ENCODE measurements at regions not wholly inside any gene's neighbourhood (a gene's known extent, or its start where the extent isn't known, plus 50 kb on each side); places are given as distances from the start of the nearest gene placed in this dataset.
A peak's percentile ranks its signal among the peaks of the same experiment; 100 is the strongest.
"Not testable (repeated sequence)": the region's sequence is repeated elsewhere in the genome, so short reads cannot be mapped to it uniquely, and the experiment has no call there.

DNA sequence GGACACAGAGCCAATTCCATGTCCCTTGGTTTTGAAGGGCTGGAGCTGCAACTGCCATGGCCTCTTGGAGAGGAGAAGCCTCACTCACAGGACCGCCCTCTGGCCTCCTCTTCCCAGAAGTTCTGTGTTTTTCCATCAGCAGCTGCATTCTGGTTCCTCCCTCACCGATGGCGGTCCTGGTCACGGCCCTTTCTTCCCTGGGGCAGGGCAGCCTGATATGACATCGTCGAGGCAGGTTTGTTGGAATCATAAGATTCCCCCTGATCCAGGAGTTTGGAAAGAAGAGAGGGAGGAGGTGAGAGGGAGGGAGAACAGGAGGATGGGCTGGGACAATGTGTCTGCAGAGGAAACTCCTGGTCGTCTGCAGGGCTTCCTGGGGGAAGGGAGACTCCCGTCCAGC, 82.7 kb upstream of the PDZD8 start:
- DNase-seq (ENCODE audit: low read depth) = no peak

DNA sequence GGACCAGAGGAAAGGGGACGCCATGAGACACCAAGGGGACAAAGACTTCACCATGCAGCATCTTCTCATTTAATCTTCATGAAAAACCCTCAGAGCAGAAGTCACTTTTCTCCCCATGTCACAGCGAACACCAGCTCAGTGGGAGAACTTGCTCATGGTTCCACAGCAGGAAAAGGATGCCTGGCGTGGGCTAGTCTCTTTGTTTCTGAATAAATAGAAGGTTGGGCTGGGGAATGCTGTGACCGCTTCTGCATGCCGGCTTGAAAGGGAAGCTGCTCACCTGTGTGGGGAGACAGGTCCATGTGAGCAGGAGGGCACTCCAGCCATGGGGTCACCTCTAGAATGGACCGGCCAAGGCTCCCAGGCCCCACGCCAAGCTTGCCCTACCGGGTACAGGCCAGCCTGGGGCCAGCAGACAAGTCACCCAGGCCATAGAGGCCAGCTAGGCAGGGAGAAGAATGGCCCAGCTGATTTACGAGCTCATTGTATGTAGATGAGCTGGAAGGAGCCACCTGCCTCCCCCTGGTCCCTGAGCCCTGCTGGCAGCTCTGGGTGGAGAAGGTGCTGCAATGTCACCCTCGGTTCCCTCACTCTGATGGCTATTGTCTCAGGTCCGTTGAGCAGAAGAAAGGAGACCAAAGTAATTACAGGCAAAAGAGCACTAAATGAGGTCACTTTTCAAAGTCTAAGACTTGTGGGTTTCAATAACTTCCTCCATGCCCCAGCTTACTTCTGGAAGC, 82.0 kb upstream of the PDZD8 start:
- DNase-seq (ENCODE audit: low read depth) = no peak

DNA sequence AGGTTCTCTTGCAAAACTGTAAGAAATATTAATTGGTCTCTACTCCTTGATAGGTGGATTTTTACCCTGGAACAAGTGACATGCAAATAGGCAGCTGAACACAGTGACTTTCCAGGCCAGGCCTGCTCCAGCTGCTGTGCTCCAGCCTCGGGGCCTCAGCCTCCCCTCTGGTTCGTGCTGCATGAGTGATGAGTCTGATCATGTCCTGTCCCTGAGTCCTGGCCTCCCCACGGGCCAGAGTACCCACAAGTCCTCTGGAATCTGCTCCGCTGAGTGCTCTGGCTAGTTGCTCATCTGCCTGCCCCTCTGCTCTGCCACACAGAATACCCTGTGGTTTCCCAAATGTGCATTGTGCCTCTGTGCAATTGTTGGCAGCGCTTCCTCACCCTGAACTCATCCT, 80.1 kb upstream of the PDZD8 start:
- DNase-seq (ENCODE audit: low read depth) = no peak

DNA sequence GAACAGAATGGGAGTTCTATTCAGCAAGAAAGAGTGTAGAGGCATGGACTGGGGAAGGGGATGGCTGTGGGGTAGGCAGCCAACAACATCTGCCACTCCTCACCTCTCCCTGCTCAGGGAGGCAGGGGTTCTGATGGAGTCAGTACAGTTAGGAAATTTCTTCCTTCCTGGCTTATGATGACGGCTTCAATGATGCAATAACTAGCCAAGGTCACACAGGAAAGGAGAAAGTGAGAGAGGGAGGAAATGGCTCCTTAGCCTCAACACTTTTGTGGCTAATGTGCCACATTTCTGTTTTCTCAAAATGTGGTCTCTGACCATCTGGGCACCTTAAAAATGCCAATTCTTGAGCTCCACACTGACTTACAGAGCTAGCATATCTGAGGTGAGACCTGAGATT, 79.3 kb upstream of the PDZD8 start:
- DNase-seq (ENCODE audit: low read depth) = no peak

DNA sequence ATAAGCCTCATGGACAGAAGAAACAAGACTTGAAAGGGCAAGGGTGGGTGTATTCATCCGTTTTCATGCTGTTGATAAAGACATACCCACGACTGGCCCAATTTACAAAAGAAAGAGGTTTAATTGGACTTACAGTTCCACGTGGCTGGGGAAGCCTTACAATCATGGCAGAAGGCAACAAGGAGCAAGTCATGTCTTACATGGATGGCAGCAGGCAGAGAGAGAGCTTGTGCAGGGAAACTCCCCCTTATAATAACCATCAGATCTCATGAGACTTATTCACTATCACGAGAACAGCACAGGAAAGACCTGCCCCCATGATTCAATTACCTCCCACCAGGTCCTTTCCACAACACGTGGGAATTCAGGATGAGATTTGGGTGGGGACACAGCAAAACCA, 78.2 kb upstream of the PDZD8 start:
- DNase-seq (ENCODE audit: low read depth) = not testable (repeated sequence)

DNA sequence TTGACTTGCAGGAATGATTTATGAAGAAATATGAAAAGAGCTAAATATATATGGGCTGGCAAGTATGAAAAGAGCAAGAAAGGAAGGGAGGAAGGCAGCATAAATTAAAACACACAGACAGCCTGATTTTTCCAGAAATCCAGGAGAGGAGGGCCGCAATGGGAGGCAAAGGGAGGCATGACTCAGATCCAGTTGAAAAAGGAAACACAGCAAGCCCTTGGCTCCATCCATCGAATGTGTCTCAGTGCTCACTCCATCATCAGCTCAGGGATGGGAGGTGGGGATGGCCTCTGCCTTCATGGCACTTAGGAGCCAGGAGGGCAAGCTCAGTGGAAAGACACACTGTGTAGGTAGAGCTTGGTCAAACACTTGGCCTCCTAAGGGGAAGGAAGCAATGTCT, 75.7 kb upstream of the PDZD8 start:
- no peak for DNase-seq (ENCODE audit: low read depth)

DNA sequence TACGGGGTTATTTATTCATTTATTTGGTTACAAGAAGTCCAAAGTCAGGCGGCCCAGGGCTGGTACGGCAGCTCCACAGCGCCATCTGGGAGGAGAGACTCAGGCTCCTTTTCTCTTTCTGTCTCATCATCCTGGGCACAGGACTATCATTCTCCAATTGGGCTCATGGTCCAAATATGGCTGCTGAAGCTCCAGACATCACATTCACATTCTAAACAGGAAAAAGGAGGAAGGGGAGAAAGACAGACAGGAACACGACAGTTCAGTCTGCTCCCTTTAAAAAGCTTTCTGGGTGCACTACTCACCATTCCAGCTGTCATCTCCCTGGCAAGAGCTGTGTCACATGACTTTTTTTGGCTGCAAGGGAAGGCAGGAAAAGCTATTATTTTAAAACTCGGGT, 74.4 kb upstream of the PDZD8 start:
- DNase-seq (ENCODE audit: low read depth) = no peak

DNA sequence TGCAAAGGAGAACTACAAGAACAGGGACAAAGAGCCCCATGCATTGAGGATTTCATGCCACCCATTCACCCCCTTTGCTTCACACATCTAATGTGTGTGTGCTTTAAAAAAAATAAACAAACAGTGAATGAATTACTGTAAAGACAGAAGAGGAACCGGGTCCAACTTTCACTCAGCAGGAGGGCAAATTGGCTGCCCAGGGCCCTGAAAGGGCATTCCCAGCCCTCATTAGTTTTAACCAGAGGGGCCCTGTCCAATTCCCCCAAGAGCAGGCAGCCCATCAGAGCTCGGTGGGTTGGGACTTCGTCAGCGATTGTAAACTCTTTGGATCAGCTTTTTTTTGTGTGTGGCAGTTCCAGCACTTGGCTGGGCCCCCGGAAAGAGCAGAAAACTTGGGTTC, 73.6 kb upstream of the PDZD8 start:
- DNase-seq (ENCODE audit: low read depth) = no peak

DNA sequence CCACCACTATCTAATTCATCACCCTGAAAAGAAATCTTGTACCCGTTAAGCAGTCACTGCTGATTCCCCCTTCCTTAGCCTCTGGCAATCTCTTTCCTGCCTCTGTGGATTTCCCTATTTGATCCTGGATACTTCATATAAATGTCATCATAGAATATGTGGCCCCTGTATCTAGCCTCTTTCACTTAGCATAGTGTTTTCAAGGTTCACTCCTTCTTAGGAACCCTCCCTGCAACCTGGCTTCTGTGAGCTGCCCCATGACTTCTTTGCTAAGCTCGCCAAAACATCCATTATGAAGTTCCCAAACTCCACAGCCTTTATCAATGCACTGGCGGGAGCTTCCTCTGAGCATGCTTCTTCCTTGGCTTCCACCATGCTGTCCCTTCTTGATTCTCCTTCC, 70.8 kb upstream of the PDZD8 start:
- no peak for DNase-seq (ENCODE audit: low read depth)

DNA sequence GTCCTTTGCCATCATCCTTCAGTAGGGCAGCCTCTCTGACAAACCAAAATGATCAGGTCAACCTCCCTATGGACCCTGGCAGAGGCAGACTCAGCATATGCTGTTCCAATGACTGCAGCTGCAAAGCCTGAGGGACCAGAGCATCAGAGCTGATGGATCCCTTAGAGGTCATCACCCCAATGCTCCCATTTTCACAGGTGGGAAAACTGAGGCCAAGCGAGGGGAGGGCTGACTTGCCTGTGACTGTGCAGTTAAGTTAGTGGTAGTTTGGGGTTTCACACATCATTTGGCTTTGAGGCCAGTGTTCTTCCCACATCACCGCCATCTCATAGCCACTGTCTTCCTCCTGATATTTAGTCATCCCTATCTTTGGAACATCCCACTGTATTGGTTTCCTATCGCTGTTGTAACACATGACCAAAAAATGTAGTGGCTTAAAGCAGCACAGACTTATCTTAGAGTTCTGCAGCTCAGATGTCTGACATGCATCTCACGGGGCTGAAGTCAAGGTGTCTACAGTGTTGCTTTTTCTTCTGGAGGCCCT, 69.3 kb upstream of the PDZD8 start:
- no peak for DNase-seq (ENCODE audit: low read depth)

DNA sequence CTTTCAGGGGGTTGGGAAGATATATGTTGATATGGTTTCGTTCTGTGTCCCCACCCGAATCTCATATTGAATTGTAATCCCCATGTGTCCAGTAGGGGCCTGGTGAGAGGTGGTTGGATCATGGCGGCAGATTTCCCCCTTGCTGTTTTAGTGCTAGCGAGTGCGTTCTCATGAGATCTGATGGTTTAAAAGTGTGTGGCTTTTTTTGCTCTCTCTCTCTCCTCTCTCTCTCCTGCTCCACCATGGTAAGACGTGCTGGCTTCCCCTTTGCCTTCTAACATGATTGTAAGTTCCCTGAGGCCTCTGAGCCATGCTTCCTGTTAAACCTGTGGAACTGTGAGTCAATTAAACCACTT, 68.4 kb upstream of the PDZD8 start:
- no peak for DNase-seq (ENCODE audit: low read depth)

DNA sequence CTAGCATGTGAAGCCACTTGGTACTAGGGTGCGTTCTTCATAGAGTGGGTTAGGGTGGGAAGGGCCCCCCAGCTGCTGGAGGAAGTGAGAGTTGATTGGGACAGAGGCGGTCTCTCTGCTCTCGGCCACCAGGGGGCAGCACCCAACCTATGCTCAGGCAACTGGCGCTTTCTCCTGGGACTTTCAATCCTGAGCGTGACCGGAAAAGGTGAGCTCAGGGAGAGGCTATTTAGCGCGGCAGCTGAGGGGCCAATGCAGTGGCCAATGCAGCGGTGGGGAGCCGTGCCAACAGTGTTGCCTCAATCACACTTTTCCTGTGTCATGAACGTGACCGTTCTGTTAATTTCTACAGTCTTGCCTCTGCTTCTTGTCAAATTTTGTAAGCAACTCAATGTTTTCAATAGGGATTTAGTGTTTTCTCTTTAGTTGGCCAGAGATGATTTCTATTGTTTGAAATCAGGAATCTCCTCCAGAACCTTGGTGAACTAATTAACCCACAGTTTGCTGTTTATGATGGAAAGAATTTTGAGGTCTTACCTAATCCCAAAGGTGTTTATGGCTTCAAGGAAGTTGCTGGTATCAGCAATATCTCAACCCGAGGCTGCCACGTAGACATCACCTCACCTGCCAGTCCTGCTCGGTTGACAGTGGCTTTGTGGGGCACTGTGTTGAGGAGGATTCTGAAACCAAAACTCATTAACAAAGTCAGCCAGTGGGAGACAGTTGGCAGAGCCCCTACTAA, 67.9 kb upstream of the PDZD8 start:
- peak; percentile 5 for DNase-seq (ENCODE audit: low read depth)

DNA sequence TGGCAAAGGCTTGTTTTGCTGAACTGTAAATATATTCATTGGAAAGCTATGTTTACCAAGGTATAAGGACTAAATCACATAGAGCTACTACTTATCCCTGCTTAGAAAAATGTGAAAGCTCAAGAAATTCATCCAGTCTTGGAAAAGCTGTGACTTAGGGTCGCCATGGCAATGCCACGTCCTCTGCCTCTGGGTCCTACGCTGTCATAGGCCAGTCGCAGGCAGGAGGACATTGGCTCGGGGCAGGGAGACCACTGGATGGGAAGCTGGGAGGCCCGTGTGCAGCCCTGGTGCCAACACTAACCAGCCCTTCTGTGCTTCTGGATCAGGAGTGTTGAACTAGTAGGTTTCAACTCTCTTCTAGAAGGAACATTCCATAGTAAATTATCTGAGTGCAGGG, 67.3 kb upstream of the PDZD8 start:
- no peak for DNase-seq (ENCODE audit: low read depth)

DNA sequence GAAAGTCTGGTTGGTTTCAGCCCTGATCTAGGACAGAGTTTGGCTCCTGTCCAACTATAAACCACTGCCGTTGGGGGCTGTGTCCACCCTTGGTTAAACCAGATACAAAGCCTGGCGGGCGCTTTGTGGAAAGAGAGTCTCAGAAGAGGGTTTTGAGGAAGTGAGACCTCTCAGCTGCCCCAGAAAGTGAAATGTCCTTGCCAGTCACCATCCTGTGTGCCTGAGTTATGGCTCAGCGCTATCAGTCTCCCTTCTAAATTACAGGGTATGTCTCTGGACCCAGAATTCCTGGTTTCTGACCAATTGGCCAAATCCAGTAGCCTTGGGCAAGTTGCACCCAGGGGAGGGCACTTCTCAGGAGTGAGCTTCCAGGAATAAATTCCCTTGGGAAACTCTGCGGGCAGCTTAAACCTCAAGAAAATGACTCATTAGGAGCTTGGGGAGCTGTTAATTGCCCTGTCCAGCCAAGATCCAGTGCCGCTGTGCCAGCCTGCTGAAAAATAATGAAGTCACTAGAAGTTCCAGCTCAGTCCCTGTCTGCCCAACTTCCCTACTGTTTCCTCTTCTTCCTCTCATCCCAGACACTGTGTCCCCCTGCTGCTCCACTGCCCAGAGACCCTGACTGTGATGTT, 66.7 kb upstream of the PDZD8 start:
- DNase-seq (ENCODE audit: low read depth) = no peak

DNA sequence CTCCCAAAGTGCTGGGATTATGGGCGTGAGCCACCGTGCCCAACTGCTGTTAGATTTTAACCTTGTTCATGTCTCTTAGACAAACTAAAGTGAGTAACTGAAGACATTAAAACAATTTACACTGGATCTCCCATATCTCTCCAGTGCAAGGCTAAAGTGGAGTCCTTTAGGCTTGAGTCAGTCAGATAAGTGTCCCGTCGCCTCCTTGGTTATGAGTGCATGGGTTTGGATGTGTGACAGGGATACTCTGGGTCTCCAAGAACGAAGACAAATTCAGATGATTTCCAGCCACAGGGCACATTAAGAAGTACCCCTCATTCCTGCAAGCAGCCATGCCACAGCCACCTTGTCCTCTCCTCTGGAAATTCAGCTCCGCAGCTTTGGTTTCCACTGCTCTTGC, 66.1 kb upstream of the PDZD8 start:
- DNase-seq (ENCODE audit: low read depth) = no peak

DNA sequence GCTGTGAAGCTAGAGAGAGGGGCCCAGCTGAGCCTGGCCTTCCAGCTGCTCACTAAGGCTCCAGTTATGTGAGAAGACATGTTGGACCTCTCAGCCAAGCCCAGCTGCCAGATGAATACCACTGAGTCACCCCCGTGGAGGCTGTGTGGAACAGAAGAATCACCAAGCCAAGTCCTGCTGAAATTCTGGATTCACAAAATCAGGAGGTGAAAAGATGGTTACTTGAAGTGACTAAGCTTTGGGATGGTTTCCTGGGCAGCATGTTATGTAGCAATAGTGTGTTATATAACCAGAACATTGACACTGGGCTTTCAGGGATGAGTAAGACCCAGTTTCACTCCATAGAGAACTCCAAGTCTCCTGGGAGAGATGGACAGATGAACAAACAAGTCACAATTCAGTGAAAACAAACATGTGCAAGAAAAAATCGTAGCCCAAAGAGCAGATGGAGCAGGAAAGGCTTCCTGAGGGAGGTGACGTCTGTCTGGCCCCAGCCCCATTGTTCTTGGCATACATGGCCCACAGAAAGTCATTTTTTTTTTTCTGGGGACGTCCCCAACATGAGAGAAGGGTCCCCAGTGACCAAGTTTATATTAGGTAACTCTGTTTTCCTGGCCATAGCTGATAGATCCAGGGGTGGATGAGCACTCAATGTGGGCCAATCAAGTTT, 64.1 kb upstream of the PDZD8 start:
- DNase-seq (ENCODE audit: low read depth) = no peak

DNA sequence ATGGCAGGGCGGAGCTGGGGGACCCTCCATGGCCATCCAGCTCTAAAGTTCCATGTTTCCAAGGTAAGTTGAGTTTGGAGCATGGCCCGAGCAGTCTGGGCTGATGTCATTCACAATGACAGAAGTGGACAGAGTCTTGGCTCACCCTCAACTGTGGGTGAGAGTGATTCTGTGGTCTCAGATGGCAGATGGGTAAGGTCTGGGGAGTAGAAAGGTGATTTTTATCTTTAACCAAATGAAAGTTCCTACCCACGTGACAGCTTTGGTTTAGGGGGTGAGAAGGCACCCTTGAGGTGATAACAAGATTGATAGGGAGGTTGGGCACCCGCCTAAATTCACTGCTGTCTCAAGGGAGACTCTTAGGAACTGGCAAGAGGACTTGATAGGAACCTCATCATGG, 57.6 kb upstream of the PDZD8 start:
- DNase-seq (ENCODE audit: low read depth) = no peak

DNA sequence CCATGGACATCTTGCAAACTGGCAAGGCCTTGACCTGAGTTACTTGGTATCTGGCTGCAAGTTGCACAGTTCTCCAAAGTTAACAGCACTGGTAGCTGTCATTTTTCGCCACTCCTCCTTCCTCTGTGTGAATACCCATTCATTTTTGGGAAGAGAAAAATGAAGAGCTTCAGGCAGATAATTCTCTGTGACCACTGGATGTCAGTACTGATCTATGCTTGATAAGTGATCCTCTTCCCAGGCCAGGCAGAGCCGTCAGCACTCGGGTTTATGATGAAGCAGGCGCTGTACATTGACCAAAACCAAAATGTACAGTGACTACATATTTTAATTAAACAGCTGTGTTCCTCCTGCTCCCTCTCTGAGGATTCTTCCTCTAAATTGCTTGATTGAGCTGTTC, 55.9 kb upstream of the PDZD8 start:
- no peak for DNase-seq (ENCODE audit: low read depth)

DNA sequence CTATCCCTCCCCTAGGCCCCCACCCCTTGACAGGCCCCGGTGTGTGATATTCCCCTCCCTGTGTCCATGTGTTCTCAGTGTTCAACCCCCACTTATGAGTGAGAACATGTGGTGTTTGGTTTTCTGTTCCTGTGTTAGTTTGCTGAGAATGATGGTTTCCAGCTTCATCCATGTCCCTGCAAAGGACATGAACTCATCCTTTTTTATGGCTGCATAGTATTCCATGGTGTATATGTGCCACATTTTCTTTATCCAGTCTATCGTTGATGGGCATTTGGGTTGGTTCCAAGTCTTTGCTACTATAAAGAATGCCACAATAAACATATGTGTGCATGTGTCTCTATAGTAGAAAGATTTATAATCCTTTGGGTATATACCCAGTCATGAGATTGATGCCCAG, 55.3 kb upstream of the PDZD8 start:
- not testable (repeated sequence) for DNase-seq (ENCODE audit: low read depth)

DNA sequence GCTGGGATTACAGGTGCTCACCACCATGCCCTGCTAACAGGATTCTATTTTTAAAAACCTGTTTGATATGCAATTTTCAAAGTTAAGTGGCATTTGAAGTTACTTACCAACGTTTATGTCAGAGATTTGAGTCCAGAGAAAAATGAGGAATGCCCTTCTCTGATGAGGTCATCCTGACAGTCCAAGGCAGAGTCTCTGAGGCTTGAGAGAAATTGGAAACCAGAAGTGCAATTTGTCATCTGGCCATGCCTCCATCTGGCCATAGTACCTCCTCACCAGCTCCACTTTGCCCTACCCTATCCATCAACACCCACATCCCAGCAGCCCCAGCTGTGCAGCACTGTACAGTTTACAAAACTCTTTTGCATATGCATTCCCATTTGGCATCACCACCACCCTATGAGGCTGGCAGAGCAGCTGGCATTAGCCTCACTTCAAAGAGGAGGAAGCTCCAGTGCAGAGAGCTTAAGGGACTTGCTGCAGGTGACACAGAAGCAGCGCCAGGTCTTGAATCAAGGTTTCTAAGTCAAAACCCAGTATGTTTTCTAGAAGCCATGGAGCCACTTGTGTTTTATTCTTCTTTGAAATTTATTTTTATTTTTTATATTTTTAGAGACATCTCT, 54.5 kb upstream of the PDZD8 start:
- DNase-seq (ENCODE audit: low read depth) = no peak

DNA sequence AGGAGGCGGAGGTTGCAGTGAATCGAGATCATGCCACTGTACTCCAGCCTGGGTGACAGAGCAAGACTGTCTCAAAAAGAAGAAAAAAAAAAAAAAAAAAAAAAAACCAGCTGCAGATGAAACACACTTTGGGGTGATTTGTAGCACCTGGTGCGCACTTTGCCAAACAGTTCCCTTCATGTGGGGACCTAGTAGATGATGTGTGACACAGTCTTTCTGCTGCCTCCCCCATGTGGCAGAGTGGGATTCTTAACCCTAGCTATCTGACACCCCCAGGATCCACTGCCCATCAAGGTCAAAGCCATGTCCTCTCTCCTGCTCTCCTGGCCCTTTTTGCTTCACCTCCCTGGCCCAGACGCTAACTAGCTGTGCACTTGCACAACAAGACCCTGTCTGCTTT, 52.1 kb upstream of the PDZD8 start:
- DNase-seq (ENCODE audit: low read depth) = no peak

DNA sequence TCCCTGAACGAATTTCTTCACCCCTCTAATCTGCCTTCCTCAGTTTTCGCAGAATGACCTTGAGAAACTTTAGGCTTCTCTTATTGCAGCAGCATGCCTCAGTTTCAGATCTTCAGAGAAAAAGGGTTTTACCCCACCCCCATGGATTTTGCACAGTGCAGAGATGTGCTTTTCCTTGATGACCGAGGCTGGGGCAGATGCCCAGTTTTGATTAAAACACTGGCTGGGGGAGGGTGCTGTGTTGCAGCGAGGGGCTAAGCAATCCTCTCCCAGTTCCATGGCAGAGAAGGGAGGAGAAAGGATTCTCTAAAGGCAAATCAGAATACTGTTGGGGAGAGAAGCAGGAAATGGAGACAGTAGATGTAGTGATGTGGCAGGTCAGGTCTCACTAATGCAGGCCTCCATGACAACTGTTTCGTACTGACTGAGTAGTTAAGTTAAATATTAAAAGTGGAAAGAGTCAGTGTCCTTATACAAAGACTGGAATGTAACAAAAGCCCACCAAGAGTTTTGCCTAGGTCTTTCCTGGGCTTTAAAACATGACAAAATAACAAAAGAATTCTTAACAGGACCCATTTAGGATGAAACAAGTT, 50.8 kb upstream of the PDZD8 start:
- DNase-seq (ENCODE audit: low read depth) = no peak

Measured in activated gamma-delta T cell treated with anti-CD3 and anti-CD28 coated beads, Interleukin-2, amount 50 U/mL, for 16 hours (primary cell).